ENCODE measurements at regions not wholly inside any gene's neighbourhood (a gene's known extent, or its start where the extent isn't known, plus 50 kb on each side); places are given as distances from the start of the nearest gene placed in this dataset.

GRCh38 chr5:38051711-38052511 is 206.4 kb upstream of the EGFLAM start:
- Histone ChIP-seq H3K4me1 (peaks cover 34% of the 10 kb centered on the region), H3K27me3 (no peaks in the 10 kb centered on the region), H3K36me3 (no peaks in the 10 kb centered on the region), H3K9me3 (no peaks in the 10 kb centered on the region), H3K4me3 (ENCODE audit: low read depth, low read length) (no peak overlapping the region)
- TF ChIP-seq CTCF (IDR thresholded peaks at IDR 0.05; ENCODE audit: low read depth, low read length) = no peak
- DNase-seq = no peak

- no peak for TF ChIP-seq CTCF (IDR thresholded peaks at IDR 0.05; ENCODE audit: low read depth, low read length)
- Histone ChIP-seq H3K4me3 (ENCODE audit: low read depth, low read length) (no peak overlapping the region), H3K9me3 (no peaks in the 10 kb centered on the region), H3K36me3 (no peaks in the 10 kb centered on the region), H3K27me3 (no peaks in the 10 kb centered on the region), H3K4me1 (peaks cover 22% of the 10 kb centered on the region)
- no peak for DNase-seq
These were observed 208.6 kb upstream of the GDNF start for GRCh38 chr5:38048400-38048799.

- no peaks in the 10 kb centered on the region for H3K9me3 ChIP-seq
- no peaks in the 10 kb centered on the region for H3K27me3 ChIP-seq
- H3K4me3 ChIP-seq (ENCODE audit: low read depth, low read length) = no peak overlapping the region
- H3K4me1 ChIP-seq = peaks cover 6% of the 10 kb centered on the region
- DNase-seq = no peak
- no peak for TF ChIP-seq CTCF (IDR thresholded peaks at IDR 0.05; ENCODE audit: low read depth, low read length)
- H3K36me3 ChIP-seq = no peaks in the 10 kb centered on the region
These were observed 206.3 kb upstream of the GDNF start for GRCh38 chr5:38046103-38046502.

- no peaks in the 10 kb centered on the region for H3K9me3 ChIP-seq
- no peaks in the 10 kb centered on the region for H3K36me3 ChIP-seq
- H3K4me1 ChIP-seq = no peaks in the 10 kb centered on the region; the same call in 1 of the 2 replicates
- no peak overlapping the region for H3K4me3 ChIP-seq (ENCODE audit: low read depth, low read length)
- H3K27me3 ChIP-seq = no peaks in the 10 kb centered on the region
- TF ChIP-seq CTCF (IDR thresholded peaks at IDR 0.05; ENCODE audit: low read depth, low read length) = no peak
- DNase-seq = no peak
These were observed 205.6 kb upstream of the GDNF start for GRCh38 chr5:38045446-38045845.

- no peak for DNase-seq
- Histone ChIP-seq H3K9me3 (no peaks in the 10 kb centered on the region; the same call in 1 of the 2 replicates), H3K4me3 (ENCODE audit: low read depth, low read length) (no peak overlapping the region), H3K27me3 (no peaks in the 10 kb centered on the region), H3K4me1 (peaks cover 16% of the 10 kb centered on the region; the same call in 1 of the 2 replicates), H3K36me3 (no peaks in the 10 kb centered on the region)
- TF ChIP-seq CTCF (IDR thresholded peaks at IDR 0.05; ENCODE audit: low read depth, low read length) = no peak
These were observed 200.0 kb upstream of the GDNF start for GRCh38 chr5:38039826-38040225.

- H3K4me3 ChIP-seq (ENCODE audit: low read depth, low read length) = no peak overlapping the region
- no peaks in the 10 kb centered on the region for H3K36me3 ChIP-seq
- no peak for DNase-seq
- H3K9me3 ChIP-seq = no peaks in the 10 kb centered on the region; the same call in 1 of the 2 replicates
- no peaks in the 10 kb centered on the region for H3K27me3 ChIP-seq
- no peak for TF ChIP-seq CTCF (IDR thresholded peaks at IDR 0.05; ENCODE audit: low read depth, low read length)
- H3K4me1 ChIP-seq = peaks cover 16% of the 10 kb centered on the region; the same call in 1 of the 2 replicates
These were observed 199.2 kb upstream of the GDNF start for GRCh38 chr5:38039091-38039490.
